ENCODE measurements at regions not wholly inside any gene's neighbourhood (a gene's known extent, or its start where the extent isn't known, plus 50 kb on each side); places are given as distances from the start of the nearest gene placed in this dataset.
"Not testable (repeated sequence)": the region's sequence is repeated elsewhere in the genome, so short reads cannot be mapped to it uniquely, and the experiment has no call there.

- DNase-seq: no peak
These were observed 180.4 kb upstream of the PPP1R26 start for GRCh38 chr9:135299239-135299590.

- DNase-seq: no peak
These were observed 179.8 kb upstream of the PPP1R26 start for GRCh38 chr9:135299651-135300345.

- DNase-seq: no peak
These were observed 179.0 kb upstream of the PPP1R26 start for GRCh38 chr9:135300346-135301141.

- no peak for DNase-seq
These were observed 178.0 kb upstream of the PPP1R26 start for GRCh38 chr9:135301271-135302263.

- no peak for DNase-seq
These were observed 177.0 kb upstream of the PPP1R26 start for GRCh38 chr9:135302329-135303279.

GRCh38 chr9:135303280-135303647, 176.3 kb upstream of the PPP1R26 start:
- no peak for DNase-seq

GRCh38 chr9:135303865-135304499, 175.6 kb upstream of the PPP1R26 start:
- no peak for DNase-seq

GRCh38 chr9:135304886-135305285, 174.7 kb upstream of the PPP1R26 start:
- DNase-seq: no peak

- no peak for DNase-seq
These were observed 173.9 kb upstream of the PPP1R26 start for GRCh38 chr9:135305546-135306180.

- DNase-seq: no peak
These were observed 172.9 kb upstream of the PPP1R26 start for GRCh38 chr9:135306699-135307098.

- DNase-seq: no peak
These were observed 172.3 kb upstream of the PPP1R26 start for GRCh38 chr9:135307300-135307699.

- DNase-seq: not testable (repeated sequence)
These were observed 171.7 kb upstream of the PPP1R26 start for GRCh38 chr9:135307919-135308318.

- DNase-seq: no peak
These were observed 170.5 kb upstream of the PPP1R26 start for GRCh38 chr9:135308821-135309762.

- no peak for DNase-seq
These were observed 169.8 kb upstream of the PPP1R26 start for GRCh38 chr9:135309763-135310125.

GRCh38 chr9:135310134-135310533, 169.4 kb upstream of the PPP1R26 start:
- DNase-seq: no peak

GRCh38 chr9:135315572-135315971, 164.0 kb upstream of the PPP1R26 start:
- no peak for DNase-seq

- DNase-seq: no peak
These were observed 159.3 kb upstream of the PPP1R26 start for GRCh38 chr9:135320331-135320730.

- no peak for DNase-seq
These were observed 158.6 kb upstream of the PPP1R26 start for GRCh38 chr9:135320943-135321342.

GRCh38 chr9:135321580-135321979, 158.0 kb upstream of the PPP1R26 start:
- DNase-seq: no peak

GRCh38 chr9:135324329-135324728, 155.3 kb upstream of the PPP1R26 start:
- DNase-seq: no peak
